ENCODE measurements at regions not wholly inside any gene's neighbourhood (a gene's known extent, or its start where the extent isn't known, plus 50 kb on each side); places are given as distances from the start of the nearest gene placed in this dataset.
"Not testable (repeated sequence)": the region's sequence is repeated elsewhere in the genome, so short reads cannot be mapped to it uniquely, and the experiment has no call there.

GRCh38 chr13:32845952-32846950 lies 170.0 kb upstream of the KL start:
- H3K36me3 Mint-ChIP-seq (ENCODE audit: low read depth), result peaks cover 2% of the 10 kb centered on the region
- no peak overlapping the region for H3K4me3 Mint-ChIP-seq
- no peaks in the 10 kb centered on the region for H3K4me1 Mint-ChIP-seq (ENCODE audit: low read depth)
- no peak for TF ChIP-seq CTCF (IDR thresholded peaks at IDR 0.05)
- ChIA-PET CTCF (interaction anchor here (1.0 to 1.3 kb wide), 2 partner anchors 65 to 172 kb away, joined by 3 read pairs; no protein-coding TSS in a partner anchor), POLR2A (no interaction called here)
- peak; percentile 77 for ATAC-seq
- no peaks in the 10 kb centered on the region for H3K27me3 Mint-ChIP-seq
- intact Hi-C loops (cut with micrococcal nuclease), result no loop called here
- DNase-seq, result peak; percentile 38
- H3K27ac Mint-ChIP-seq, result no peak overlapping the region
- peaks cover 2% of the 10 kb centered on the region for H3K9me3 Mint-ChIP-seq

DNA sequence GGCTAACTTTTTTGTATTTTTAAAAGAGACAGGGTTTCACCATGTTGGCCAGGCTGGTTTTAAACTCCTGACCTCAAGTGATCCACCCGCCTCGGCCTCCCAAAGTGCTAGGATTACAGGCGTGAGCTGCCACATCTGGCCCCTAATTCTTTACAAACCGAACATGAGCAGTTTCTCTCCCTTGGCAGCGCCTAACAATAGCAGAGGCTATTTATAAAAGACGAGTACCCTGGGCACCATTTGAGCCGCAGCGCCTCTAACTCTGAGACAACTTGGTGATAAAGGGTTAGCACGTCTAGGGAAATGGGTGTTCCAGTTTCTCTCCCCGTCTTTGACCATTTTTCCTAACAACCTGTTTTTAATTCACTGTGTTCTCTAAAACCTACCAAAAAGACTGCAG lies 168.2 kb upstream of the KL start:
- CTCF ChIA-PET, result interaction anchor here (0.6 kb wide), 1 partner anchor 62 kb away, joined by 3 read pairs; no protein-coding TSS in a partner anchor
- not testable (repeated sequence) for ATAC-seq

DNA sequence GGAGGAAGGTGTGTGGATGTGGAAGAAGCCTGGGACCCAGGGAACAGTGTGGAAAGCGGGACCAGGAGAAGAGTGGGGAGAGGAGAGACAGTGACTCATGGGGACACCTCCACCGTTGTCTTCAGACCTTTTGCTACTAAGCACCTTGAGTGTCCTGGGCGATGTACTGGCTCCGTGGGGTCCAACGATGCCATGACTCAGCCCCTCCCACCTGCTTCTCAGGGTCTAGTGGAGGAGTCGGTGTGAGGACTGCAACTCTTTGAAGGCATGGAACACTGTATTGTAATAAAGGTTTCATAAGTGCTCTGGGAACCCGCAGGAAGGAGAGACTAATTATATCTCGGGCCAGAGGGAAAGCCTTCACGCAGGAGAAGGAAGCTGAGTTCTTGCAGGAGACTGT lies 166.9 kb upstream of the KL start:
- intact Hi-C loops (cut with micrococcal nuclease), result no loop called here
- H3K4me1 Mint-ChIP-seq (ENCODE audit: low read depth), result no peaks in the 10 kb centered on the region
- ChIA-PET CTCF (no interaction called here), POLR2A (no interaction called here)
- H3K4me3 Mint-ChIP-seq, result no peak overlapping the region
- DNase-seq, result no peak
- H3K27ac Mint-ChIP-seq, result no peak overlapping the region
- peaks cover 2% of the 10 kb centered on the region for H3K9me3 Mint-ChIP-seq
- no peaks in the 10 kb centered on the region for H3K27me3 Mint-ChIP-seq
- no peaks in the 10 kb centered on the region for H3K36me3 Mint-ChIP-seq (ENCODE audit: low read depth)
- ATAC-seq, result no peak
- no peak for TF ChIP-seq CTCF (IDR thresholded peaks at IDR 0.05)

More for the DNA sequence above, 168.2 kb upstream of the KL start:
- H3K4me3 Mint-ChIP-seq; H3K4me1 Mint-ChIP-seq (ENCODE audit: low read depth); H3K27ac Mint-ChIP-seq; intact Hi-C loops (cut with micrococcal nuclease); H3K27me3 Mint-ChIP-seq; H3K36me3 Mint-ChIP-seq (ENCODE audit: low read depth); POLR2A ChIA-PET; DNase-seq; H3K9me3 Mint-ChIP-seq: not testable (repeated sequence)

GRCh38 chr13:32850316-32851052 lies 165.7 kb upstream of the KL start:
- TF ChIP-seq CTCF (IDR thresholded peaks at IDR 0.05), result no peak
- ATAC-seq, result no peak
- POLR2A ChIA-PET, result interaction anchor here (0.6 to 0.9 kb wide), 3 partner anchors 9 to 1303 kb away, joined by 3 read pairs; no protein-coding TSS in a partner anchor
- no peaks in the 10 kb centered on the region for H3K27me3 Mint-ChIP-seq
- no peak overlapping the region for H3K4me3 Mint-ChIP-seq
- no peaks in the 10 kb centered on the region for H3K9me3 Mint-ChIP-seq
- intact Hi-C loops (cut with micrococcal nuclease), result no loop called here
- DNase-seq, result no peak
- H3K36me3 Mint-ChIP-seq (ENCODE audit: low read depth), result no peaks in the 10 kb centered on the region
- H3K27ac Mint-ChIP-seq, result no peak overlapping the region
- no peaks in the 10 kb centered on the region for H3K4me1 Mint-ChIP-seq (ENCODE audit: low read depth)
- CTCF ChIA-PET, result no interaction called here

GRCh38 chr13:32851083-32852069 lies 164.8 kb upstream of the KL start:
- Mint-ChIP-seq H3K9me3 (no peaks in the 10 kb centered on the region), H3K4me3 (no peak overlapping the region), H3K27me3 (no peaks in the 10 kb centered on the region), H3K27ac (no peak overlapping the region), H3K36me3 (ENCODE audit: low read depth) (no peaks in the 10 kb centered on the region), H3K4me1 (ENCODE audit: low read depth) (no peaks in the 10 kb centered on the region)
- intact Hi-C loops (cut with micrococcal nuclease), result no loop called here
- DNase-seq, result no peak
- TF ChIP-seq CTCF (IDR thresholded peaks at IDR 0.05), result no peak
- ChIA-PET CTCF (interaction anchor here (1.1 kb wide), 1 partner anchor 182 kb away, joined by 3 read pairs; no protein-coding TSS in a partner anchor), POLR2A (interaction anchor here (0.9 kb wide), 1 partner anchor 12 kb away, joined by 3 read pairs; no protein-coding TSS in a partner anchor)
- no peak for ATAC-seq

All from activated CD8-positive, alpha-beta T cell treated with anti-CD3 and anti-CD28 coated beads for 36 hours (primary cell).